Fibroblast of skin of right quadriceps (primary cell): ENCODE measurements at regions not wholly inside any gene's neighbourhood (a gene's known extent, or its start where the extent isn't known, plus 50 kb on each side); places are given as distances from the start of the nearest gene placed in this dataset.
"Not testable (repeated sequence)": the region's sequence is repeated elsewhere in the genome, so short reads cannot be mapped to it uniquely, and the experiment has no call there.

Experiments used
- DNase-seq: peaks from one replicate; pipeline ENCODE4 v3.0.0-alpha.2; 2013

DNA sequence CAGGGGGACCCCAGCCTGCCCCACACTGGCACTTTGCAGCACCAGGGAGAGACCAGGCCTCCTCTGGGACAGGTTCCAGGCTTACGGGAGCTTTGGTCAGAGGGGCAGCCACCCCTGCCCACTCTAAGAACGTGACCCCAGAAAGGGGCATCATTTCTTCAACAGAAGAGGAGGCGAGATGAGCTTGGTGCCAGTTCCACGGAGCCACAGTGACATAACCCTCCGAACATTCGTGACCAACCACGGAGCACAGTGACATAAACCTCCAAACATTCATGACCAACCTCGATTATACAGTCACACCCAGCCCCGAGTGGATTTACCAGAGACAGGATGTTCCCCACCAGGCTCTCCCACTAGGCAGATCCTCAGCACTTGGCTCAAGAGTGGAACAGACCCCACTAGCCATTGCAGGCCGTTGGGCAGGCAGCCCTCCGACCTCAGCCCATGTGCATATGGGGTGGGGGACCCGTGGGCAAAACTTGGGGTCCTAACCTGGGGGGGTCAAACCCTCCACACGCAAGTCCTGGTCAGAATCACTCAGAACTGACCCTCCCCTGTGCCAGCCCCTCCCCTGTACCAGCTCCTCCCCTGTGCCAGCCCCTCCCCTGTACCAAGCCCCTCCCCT is 112.9 kb downstream of the METRNL start:
- peak; percentile 25 for DNase-seq

DNA sequence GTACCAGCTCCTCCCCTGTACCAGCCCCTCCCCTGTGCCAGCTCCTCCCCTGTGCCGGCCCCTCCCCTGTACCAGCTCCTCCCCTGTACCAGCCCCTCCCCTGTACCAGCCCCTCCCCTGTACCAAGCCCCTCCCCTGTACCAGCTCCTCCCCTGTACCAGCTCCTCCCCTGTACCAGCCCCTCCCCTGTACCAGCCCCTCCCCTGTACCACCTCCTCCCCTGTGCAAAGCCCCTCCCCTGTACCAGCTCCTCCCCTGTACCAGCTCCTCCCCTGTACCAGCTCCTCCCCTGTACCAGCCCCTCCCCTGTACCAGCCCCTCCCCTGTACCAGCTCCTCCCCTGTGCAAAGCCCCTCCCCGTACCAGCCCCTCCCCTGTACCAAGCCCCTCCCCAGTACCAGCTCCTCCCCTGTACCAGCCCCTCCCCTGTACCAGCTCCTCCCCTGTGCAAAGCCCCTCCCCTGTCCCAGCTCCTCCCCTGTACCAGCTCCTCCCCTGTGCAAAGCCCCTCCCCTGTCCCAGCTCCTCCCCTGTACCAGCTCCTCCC is 113.5 kb downstream of the METRNL start:
- not testable (repeated sequence) for DNase-seq

DNA sequence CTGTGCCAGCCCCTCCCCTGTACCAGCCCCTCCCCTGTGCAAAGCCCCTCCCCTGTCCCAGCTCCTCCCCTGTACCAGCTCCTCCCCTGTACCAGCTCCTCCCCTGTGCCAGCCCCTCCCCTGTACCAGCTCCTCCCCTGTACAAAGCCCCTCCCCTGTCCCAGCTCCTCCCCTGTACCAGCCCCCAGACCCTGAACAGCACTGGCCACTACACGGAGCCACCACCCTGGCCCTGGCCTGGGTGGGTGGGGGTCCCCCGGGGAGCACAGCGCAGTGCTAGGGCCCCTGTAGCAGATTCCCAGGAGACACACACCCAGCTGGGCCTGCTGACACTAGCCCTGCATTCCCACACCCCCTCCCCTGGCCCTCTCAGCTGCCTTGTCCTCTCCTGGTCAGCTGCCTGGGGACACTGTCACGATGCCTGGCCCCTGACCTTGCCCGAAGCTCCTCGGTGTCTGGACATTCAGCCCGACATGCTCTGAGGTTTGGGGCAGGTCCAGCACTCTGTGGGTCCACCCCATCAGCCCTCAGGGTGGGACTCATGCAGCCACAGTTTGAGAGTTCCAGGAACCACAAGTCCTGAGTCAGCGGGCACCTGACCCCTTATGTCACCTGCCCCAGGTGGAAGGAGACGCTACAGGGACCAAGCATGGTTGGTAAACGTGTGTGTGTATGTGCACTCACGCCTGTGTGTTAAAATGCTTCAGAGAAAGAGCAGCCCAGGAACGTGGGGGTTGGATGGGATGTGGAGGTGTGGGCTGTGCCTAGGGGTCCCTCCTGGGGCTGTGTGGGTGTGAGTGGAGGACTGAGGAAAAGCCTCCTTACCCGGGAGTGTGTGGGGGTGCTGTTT is 114.2 kb downstream of the METRNL start:
- DNase-seq = no peak

DNA sequence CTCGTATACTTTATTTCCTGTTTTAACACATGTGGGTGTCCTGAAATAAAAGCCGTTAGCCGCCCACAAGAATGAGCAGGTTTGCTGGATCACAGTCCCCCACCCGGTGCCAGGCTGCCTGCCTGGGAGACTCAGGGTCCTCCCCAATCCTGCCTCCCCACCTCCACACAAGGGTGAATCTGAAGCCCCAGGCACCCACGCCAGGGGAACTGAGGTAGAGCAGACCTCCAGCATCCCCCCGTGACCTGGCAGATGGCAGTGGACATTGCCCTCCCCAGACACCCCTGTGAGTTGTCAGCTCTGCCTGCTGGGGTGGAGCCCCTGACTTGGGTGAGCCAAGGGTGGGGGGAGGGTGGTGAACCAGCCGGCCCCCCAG is 114.8 kb downstream of the METRNL start:
- DNase-seq = no peak

DNA sequence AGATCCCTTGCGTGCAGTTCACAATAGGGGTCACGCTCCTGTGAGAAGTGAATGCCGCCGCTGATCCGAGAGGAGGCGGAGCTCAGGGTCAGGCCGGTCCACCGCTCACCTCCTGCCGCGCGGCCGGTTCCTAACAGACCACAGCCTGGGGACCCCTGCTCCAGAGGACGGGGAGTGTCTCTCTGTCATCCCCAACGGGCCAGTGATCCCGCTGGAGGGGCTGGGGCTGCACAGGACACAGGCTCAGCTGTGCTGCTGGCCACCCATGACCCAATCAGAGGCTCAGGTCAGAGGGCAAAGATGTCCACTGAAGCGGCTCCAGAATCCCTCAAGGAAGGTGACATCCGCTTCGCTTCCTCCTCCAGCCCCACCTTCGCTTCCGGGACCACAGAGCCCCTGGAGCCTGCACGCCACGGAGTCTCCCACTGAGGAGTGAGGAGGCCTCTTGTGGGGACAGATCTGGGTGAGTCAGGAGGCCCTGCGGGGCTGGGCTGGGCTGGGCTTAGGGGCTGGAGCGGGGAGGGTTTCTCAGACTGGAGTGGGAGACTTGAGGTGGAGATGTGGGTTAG is 115.4 kb downstream of the METRNL start:
- no peak for DNase-seq

DNA sequence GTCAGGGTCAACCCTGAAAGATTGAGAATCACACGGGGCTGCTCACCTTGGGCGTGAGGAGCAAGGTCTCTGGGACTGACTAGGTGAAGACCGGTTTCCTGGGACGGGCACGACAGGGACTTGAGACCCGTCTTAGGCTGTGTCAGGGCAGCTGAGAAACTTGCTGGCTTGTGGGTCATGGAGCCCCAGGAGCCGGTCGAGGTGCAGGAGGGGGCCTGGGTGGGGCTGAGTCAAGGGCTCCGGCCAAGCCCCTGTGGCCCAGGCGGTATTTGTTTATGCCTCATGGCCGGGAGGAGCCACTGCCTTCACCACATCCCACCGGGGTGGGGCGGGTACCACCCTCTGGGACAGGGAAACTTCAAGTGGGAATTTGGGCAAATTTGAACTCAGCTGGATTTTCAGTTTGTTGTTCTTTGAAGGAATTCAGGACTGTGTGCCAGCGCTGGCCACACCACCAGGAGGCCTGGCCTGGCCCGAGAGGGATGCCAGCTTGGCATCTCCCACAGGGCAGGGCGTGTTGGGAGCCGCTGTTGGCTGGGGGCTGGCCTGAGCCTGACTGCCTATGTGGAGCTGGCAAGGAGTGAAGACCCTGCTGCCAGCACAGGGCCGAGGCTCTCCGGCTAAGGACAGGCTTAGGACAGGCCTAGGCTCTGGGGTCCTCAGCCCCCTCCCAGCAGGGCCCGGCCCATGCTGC is 116.1 kb downstream of the METRNL start:
- no peak for DNase-seq

DNA sequence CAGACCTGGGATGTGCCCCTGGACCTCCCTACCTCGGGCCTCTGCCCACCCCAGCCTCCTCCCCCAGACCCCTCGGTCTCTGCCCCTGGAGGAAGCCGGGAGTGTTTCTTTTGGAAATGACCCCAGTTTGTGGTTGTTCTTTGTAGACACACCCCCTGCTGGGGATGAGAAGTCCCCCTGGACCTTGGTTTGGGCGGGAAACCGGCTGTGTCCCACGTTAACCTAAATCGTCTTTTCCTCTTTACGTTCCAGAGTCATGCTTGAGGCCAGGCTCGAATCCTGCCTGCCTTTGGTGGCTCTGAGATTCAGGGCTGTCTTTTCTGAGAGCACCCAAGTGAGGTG is 116.6 kb downstream of the METRNL start:
- peak; percentile 57 for DNase-seq

DNA sequence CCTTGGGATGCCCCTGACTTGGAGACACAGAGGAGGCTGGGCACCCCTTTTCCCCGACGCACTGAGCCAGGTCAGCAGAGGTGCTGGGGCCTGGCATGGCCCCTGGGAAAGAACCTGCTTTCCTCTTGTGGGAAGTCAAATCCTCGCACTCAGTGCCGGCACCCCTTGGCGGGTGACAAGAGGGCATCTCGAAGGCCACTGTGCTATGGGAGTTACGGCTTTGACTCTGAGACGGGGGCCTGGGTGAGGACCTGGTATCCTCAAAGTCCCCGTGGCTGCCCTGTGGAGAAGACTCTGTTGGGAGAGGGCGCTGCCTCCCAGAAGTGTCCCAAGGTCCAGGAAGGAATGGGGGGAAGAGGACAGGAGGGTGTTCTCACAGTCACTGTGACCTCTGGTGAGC is 117.0 kb downstream of the METRNL start:
- DNase-seq = no peak

DNA sequence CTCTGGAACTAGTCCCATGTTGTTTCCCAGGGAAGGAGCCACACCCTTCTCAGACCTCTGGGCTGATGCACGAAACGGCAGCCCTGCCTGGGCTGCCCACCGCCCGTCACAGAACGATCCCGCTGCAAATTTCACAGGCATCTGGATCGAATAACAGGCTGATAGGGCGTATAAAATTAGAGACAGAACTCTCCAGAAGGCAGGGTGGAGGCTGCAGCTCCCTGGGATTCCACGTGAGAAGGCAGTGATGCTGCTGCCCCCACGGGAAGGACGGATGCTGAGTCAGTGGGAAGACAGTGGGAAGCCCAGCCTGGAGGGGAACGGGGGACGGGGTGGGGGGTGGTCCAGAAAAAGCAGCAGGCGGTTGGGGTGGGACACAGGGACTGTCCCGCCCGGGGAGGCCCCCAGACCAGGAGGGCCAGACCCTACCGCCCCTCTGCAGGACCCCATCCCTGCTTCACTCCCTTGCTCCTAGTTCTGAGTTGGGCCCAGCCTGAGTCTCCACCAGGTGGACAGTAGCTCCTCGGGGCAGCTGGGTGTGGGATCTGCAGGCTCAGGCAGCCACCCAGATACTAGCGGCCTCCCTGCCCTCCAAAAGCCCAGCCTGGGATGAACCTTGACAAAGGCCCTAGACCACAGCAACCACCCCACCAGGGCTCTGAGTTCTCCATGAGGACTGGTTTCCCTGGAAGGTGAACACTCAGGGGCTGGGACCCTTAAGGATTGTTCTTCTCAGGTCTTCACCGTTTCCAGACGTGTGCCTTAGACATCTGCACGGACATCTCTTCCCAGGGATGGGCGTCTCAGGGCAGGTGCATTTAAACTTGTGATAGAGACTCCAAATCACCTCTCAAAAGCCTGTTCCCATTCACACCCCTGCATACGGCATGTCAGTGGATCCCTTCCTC is 117.8 kb downstream of the METRNL start:
- peak; percentile 50 for DNase-seq

DNA sequence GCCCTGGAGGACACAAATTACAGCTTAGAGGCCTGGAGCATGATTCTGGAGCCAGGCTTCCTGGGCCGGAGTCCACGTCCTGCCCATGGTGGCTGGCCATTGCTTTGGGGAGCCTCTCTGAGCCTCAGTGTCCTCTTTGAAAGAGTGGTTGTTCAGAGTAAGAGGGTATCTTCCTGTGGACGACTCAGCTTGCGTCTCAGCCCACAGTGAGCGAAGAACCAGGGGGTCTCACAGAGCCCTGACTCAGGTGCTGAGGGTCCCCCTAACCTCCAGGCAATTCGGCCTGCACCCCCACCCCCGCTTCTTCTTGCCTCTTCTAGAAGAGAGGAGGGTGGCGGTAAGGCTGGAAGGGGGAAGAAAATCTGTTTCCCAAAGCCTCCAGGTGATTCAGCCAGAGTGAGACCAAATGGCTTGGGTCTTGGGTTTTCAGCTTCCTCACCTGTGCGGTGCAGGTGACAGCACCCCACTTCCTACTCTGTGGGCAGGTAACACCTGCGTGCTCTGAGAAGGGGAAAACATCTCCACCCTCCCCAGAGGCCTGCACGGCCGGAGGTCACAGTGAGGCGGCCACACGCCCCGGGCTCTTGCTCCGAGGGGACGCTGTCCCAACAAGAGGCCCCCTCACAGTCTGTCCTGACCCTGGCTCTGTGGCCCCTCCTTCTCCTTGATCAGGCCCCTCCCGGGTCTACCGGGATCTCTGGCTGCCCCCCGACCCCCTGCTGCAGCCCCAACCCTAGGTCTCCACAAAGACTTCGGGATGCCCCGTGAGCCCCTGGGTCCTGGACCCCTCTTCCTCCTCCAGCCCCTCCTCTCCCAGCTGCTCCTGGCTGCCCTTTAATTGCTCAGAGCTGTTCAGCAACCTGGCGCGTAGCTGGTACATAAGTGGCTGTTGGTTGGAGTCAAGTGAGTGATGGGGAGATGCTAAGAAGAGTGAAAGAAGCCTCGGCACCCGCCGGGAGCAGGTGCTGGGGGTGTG is 119.2 kb downstream of the METRNL start:
- no peak for DNase-seq

DNA sequence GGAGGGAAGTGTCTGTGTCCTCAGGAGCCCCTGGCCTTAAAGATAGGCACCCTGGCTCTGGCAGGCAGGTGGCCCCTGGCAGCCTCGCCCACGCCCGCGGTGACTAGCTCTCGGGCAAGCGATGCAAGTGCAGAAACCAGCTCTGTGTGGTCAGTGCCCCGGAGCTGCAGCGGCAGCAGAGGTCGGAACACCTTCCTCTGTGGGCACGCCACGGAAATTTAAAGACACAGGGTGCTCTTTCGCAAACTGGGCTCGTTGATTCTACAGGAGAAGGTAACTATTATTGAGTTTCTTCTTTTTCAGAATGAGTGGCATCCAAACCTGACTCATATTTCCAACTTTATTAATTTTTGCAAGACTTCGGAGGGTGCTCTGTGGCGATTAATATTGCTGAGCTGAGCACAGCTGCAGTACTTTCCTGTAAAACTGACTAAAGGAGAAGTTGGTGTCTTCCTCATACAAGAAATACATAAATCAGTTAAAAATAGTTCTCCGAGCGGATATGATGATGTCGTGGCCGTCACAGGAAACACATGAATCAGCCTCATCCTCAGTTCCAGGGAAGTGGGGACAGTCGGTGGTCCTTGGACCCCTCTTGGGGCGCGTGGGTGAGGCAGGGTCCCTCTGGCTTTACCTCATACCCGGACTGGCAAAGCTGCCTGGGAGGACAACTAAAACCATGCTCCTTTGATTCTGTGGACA is 120.2 kb downstream of the METRNL start:
- DNase-seq = peak; percentile 43

DNA sequence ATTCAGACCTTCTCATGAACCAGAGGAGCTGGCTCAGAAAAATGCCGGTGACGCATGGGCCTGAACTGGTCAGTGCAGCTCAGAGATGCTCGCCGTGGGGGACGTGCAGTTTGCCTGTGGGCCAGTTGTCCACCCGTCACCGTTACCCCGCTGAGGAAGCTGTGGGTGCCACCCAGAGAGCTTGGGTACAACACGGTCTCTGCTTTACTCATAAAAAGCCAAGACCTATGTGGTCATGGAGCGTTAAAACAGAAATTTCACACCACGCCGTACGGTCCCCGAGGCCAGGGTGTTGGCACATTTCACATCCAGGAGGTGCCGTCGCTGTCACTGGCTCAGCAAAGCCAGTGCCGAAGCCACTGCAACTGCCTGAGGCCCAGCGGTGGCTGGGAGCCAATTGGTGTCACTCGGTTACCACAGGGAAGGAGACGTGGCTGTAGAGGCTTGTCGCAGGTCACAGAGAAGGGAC is 120.9 kb downstream of the METRNL start:
- peak; percentile 18 for DNase-seq

DNA sequence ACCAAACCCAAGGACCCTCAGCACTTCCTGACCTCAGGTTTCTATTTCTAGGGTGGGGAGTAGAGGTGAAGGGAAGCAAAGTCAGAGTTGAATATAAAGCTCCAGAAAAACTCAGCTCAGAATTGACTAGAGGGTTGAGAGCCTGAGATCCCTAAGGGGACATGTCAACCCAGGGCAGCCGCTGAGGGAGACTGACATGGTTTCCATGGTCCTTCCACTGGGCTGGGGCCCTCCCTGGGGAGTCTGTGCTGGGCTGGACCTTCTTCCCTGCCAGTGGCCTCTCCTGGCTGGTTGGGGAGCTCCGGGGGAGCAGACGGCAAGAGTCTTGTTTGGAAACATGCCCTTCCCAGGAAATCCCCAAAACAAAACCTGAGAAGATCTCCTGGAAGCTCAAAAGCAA is 121.3 kb downstream of the METRNL start:
- no peak for DNase-seq

DNA sequence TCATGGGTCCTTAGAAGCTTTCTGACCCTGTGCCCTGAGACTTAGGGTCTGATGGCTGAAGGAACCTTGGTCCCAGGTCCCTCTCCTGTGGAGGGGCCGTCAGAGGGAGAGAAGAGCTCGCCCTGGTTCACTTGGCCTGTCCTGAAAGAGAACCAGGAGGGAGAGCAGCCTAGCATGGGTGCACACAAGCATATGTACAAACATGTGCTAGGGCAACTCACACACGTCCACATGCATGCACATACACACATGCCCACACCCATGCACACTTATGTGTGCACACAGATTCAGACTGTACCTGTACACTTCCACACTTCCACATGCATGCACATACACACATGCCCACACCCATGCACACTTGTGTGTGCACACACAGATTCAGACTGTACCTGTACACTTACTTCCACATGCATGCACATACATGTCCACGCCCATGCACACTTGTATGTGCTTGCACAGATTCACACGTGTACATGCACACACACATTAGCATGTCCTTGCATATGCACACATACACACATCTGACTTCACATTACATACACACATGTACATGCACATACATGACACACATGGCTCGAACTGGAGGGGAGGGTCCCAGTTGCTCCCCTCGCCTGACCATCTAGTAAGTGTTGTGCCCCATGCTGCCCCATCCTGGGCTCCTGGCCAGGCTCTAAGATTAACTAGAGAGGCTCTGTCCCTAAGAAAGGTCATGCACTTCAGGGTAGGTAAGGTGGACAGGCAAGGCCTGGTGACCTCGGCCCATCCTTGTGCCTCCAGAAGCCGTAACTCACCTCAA is 122.0 kb downstream of the METRNL start:
- DNase-seq = no peak

DNA sequence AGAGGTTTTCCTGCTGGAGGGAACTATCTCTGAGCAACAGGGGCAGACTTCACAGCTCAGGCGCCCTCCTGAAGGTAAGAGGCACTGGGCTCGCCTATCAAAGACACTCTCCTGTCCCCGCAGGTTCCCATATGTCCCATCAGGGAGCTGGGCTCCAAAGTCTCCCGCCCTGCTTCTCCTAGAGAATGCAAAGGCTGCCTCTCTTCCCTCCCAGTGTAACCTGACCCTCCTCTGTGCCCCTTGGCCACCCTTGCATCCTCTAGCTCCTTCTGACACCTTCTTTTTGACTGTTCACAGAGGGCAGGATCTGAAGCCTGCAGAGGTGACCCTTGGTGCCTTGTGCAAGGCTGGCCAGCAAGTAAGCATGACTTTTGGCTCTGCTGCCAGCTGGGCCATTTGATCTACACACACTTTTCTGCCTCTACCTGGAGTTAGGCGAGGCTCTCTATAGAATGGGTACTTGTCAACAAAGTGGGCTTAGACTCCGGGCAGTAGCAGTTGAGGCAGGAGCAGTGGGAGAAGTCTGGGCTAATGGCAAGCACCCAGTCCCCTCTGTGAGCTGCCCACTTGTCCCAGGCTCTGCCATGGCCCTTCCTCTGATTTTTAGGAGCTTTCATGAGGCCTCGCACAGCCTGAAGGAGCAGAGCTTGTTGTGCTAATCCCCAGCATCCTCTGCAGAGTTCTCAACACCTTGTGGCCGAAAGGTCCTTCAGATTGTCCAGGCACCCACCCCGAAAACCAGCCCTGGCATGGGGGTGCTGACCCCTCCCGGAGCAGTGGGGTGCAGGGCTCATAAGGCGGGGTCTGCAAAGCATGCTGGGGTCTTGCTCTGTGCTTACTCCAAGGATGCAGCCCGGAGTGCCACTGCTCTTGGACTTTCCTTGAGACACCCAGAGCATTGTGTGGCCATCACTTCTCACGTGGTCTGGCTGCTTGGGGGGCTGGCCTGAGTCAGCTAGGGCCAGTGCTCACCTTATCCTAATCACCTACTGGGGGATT is 122.9 kb downstream of the METRNL start:
- no peak for DNase-seq

DNA sequence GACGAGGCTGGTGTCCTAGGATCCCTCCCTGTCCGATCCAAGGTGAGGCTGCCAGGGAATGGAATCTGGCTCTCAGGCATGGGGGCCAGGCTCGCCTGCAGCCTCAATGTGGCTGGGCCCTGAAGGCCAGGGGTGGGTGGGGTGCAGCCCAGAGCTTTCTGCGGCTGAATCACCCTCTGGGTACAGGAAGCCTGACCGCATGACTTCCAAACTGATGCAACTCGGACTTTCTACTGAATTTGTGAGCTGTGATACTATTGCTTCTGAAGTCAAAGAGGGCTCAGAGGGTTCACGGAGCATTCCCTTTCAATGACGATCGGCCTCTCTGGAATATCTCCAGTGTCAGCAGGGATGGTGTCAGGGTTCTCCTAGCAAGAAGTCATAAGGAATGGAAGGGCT is 123.7 kb downstream of the METRNL start:
- peak; percentile 83 for DNase-seq

DNA sequence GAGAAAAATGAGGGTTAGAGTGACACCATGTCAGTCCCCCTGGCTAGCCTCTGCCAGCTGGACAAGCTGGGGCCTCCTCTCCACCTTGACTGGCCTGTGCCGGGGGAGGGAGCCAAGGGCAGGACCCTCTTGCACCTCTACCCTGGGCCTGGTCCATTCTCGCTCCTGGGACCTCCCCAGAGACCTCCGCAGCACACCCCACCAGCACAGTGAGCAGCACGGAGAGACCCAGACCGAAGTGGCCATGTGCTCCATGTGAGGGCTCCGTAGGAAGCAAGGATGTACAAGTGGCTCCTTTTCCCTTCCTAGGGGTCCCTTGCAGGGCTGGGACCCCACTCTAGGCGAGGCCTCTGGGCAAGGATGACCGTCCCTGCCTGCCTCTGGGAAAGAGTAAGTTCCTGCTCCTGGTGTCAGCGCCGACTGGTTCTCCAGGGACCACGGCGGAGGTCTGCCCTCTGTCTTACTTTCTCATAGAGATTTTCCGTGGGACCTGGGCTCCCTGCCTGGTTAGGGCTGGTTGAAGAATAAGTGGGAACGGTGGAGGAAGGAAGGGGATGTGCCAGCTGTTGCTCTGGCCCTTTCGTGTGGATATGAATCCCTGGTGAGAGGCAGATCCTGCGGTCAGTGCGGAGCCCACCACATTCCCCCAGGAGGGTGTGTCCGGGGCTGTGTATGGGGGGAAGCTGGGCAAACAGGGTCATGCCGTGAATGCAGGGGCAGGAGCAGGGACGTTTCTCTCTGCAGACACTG is 124.2 kb downstream of the METRNL start:
- no peak for DNase-seq
